ENCODE measurements at regions not wholly inside any gene's neighbourhood (a gene's known extent, or its start where the extent isn't known, plus 50 kb on each side); places are given as distances from the start of the nearest gene placed in this dataset.

DNA sequence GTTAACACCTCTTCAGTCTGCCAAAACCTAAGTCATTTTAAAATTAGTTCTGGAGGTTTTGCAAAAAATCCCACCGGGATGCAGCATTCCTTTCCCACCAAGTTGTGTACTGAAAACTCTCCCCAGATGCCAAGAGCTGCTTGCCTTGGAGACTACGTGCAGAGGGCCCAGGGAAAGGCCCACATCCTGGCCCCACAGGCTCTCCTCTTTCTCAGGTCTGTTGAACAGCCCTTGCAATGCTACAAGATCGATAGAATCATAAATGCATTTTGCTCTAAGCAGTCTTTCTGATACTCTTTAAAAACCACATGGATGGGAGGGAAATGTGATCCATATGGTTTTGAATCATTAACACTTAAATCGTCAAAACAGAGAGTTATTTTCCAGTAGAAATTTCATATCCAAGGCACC is 126.7 kb upstream of the ZMIZ1 start:
- no peak for ATAC-seq (ENCODE audit: insufficient number of reproducible peaks, low FRiP score, low read depth)
- H3K36me3 ChIP-seq, result no peaks in the 10 kb centered on the region

GRCh38 chr10:78944723-78945312 is 123.9 kb upstream of the ZMIZ1 start:
- Histone ChIP-seq H3K36me3 (no peaks in the 10 kb centered on the region), H3K27me3 (replicated peaks; ENCODE audit: insufficient read depth) (no peaks in the 10 kb centered on the region), H3K4me3 (no peak overlapping the region), H3K9me3 (no peaks in the 10 kb centered on the region), H3K4me1 (ENCODE audit: control insufficient read depth in 1 of 2, low read depth in 2 of 2) (no peaks in the 10 kb centered on the region), H3K27ac (no peak overlapping the region)
- TF ChIP-seq CTCF (IDR thresholded peaks at IDR 0.05), result no peak
- ATAC-seq (ENCODE audit: insufficient number of reproducible peaks, low FRiP score, low read depth), result no peak
- no peak for DNase-seq (ENCODE audit: low spot score)

More for the DNA sequence above, 126.7 kb upstream of the ZMIZ1 start:
- Histone ChIP-seq H3K27ac (no peak overlapping the region), H3K4me3 (no peak overlapping the region), H3K4me1 (ENCODE audit: control insufficient read depth in 1 of 2, low read depth in 2 of 2) (no peaks in the 10 kb centered on the region), H3K9me3 (no peaks in the 10 kb centered on the region), H3K27me3 (replicated peaks; ENCODE audit: insufficient read depth) (no peaks in the 10 kb centered on the region)
- TF ChIP-seq CTCF (IDR thresholded peaks at IDR 0.05), result no peak
- no peak for DNase-seq (ENCODE audit: low spot score)

GRCh38 chr10:78945838-78946237 is 122.9 kb upstream of the ZMIZ1 start:
- H3K4me3 ChIP-seq, result no peak overlapping the region
- no peaks in the 10 kb centered on the region for H3K9me3 ChIP-seq
- DNase-seq (ENCODE audit: low spot score), result no peak
- no peaks in the 10 kb centered on the region for H3K36me3 ChIP-seq
- no peak for TF ChIP-seq CTCF (IDR thresholded peaks at IDR 0.05)
- H3K4me1 ChIP-seq (ENCODE audit: control insufficient read depth in 1 of 2, low read depth in 2 of 2), result no peaks in the 10 kb centered on the region
- no peak for ATAC-seq (ENCODE audit: insufficient number of reproducible peaks, low FRiP score, low read depth)
- H3K27me3 ChIP-seq (replicated peaks; ENCODE audit: insufficient read depth), result no peaks in the 10 kb centered on the region
- no peak overlapping the region for H3K27ac ChIP-seq

- Histone ChIP-seq H3K27ac (no peak overlapping the region), H3K4me3 (no peak overlapping the region), H3K27me3 (replicated peaks; ENCODE audit: insufficient read depth) (no peaks in the 10 kb centered on the region), H3K4me1 (ENCODE audit: control insufficient read depth in 1 of 2, low read depth in 2 of 2) (no peaks in the 10 kb centered on the region), H3K9me3 (no peaks in the 10 kb centered on the region), H3K36me3 (no peaks in the 10 kb centered on the region)
- no peak for DNase-seq (ENCODE audit: low spot score)
- no peak for TF ChIP-seq CTCF (IDR thresholded peaks at IDR 0.05)
- ATAC-seq (ENCODE audit: insufficient number of reproducible peaks, low FRiP score, low read depth), result no peak
These were observed 121.5 kb upstream of the ZMIZ1 start for GRCh38 chr10:78947226-78947625.

DNA sequence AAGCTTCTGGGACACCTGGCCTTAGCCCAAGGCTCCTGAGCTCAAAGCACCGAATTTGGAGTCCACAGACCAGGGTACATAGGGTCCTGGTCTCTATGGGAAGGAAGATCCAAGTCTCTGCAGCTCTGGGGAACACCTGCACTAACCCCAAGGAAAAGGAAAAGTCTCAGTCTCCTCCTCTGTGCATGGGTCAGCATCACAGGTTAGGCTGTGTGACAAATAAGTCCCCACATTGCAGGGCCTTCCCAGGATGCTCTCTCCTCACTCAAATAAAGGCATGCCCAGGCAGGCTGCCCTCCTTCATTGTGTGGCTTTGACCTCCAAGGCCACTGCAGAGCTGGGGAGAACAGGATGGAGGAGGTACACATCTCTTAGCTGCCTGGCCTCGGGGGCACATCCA is 121.0 kb upstream of the ZMIZ1 start:
- no peak for DNase-seq (ENCODE audit: low spot score)
- no peaks in the 10 kb centered on the region for H3K4me1 ChIP-seq (ENCODE audit: control insufficient read depth in 1 of 2, low read depth in 2 of 2)
- no peak for ATAC-seq (ENCODE audit: insufficient number of reproducible peaks, low FRiP score, low read depth)
- no peaks in the 10 kb centered on the region for H3K27me3 ChIP-seq (replicated peaks; ENCODE audit: insufficient read depth)
- no peak for TF ChIP-seq CTCF (IDR thresholded peaks at IDR 0.05)
- H3K9me3 ChIP-seq, result no peaks in the 10 kb centered on the region
- no peak overlapping the region for H3K27ac ChIP-seq
- no peaks in the 10 kb centered on the region for H3K36me3 ChIP-seq
- no peak overlapping the region for H3K4me3 ChIP-seq

Measured in thoracic aorta (tissue), 2 donors.